ENCODE measurements at regions not wholly inside any gene's neighbourhood (a gene's known extent, or its start where the extent isn't known, plus 50 kb on each side); places are given as distances from the start of the nearest gene placed in this dataset.

GRCh38 chr2:177038787-177039484, 173.7 kb upstream of the HNRNPA3 start:
- no peak for DNase-seq

GRCh38 chr2:177042311-177042710, 170.3 kb upstream of the HNRNPA3 start:
- DNase-seq: no peak

DNA sequence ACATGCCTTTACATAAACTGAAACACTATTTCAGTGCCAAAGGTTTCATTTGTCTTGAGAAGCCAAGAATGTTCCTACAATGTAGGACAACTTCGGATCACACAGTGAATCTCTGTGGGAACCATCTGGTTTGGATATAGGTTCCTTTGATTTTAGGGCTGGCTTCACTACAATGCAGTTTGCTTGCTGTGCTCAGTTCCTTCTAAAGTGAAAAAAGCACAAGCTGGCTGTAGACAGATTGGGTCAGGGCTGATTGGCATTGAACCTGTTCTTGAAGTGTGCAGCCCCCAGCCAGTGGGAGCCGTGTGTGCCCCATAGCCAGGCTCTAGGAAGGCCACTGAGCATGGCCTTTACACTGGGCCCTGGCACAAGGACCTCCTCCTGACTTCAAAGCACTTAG, 167.9 kb upstream of the HNRNPA3 start:
- DNase-seq: no peak

DNA sequence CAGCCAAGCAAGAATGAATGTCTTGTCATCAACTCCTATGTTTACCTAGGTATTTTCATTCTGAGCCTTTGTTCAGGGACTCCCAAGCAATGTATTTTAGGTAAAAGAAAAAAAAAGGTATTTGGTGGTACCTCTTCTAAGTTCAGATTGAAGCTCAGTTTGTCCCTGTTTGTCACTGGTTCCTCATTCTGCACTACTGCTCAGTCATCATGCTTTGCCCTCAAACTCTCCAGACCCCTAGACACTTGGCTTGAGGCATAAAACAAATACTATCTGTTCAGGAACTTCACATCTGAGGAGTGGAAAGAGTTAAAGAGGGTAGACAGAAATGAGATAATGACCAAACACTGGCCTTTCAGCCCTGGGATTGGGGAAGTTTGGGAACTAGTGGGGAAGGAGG, 163.6 kb upstream of the HNRNPA3 start:
- DNase-seq: no peak

GRCh38 chr2:177051278-177051677, 161.3 kb upstream of the HNRNPA3 start:
- no peak for DNase-seq

GRCh38 chr2:177052471-177052870, 160.1 kb upstream of the HNRNPA3 start:
- no peak for DNase-seq

DNA sequence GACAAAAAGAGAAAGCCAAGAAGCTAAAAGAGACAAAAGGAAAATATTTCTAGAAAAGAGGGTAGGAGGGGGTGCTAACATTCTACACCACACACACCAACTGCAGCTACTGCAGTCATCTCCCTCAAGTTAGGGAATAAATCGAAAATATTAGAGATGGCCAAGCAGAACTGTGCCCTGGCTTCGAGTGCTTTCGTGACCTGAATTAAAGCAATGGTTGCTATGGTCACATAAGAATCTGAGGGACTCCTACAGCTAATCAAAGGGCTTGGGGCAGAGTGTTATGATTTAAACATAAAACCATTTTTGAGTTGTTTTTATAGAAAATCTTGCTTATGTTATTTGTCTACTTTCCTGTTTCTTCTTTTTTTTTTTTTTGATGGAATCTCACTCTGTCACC, 159.6 kb upstream of the HNRNPA3 start:
- no peak for DNase-seq

DNA sequence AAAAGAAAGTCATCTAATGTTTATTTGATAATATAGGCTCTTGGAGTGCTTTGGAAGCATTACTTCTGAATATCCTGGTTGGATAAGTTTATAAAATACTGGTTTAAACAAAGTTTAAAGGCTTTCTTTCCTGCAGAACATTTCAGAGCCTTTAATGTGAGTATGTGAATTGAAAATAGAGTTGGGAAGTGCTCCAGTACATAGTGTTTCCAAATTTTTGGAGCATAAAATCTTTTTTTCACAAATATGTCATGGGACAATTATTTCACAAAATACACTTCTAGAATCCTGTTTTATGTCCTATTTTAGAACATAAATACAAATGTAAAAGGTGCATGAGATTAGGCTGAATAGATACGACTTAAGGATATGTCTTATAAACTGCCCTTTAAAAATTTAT, 158.9 kb upstream of the HNRNPA3 start:
- no peak for DNase-seq

DNA sequence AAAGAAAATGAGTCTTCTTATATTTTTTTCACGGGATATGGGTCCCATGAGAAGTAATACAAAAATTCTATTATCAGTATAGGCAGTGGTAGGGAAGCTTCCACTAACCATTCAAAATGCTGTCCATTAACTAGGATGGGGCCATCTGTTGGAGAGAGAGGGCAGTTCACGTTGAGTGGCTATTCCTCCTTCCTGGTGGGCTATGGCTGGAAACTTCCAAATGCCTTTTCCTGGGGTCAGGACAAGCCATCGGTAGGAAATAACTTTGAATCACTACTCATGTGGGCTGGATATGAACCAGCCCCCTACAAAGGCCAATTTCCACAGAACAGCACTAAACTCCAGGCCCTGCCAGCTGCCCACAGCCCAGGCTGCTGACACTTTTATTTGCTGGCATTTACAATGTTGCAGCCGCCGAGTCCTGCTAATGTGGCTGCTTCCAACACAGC, 156.1 kb upstream of the HNRNPA3 start:
- no peak for DNase-seq

GRCh38 chr2:177058747-177059146, 153.8 kb upstream of the HNRNPA3 start:
- no peak for DNase-seq

- no peak for DNase-seq
These were observed 153.3 kb upstream of the HNRNPA3 start for GRCh38 chr2:177059293-177059692.

- no peak for DNase-seq
These were observed 149.3 kb upstream of the HNRNPA3 start for GRCh38 chr2:177063331-177063730.

GRCh38 chr2:177064422-177064821, 148.2 kb upstream of the HNRNPA3 start:
- DNase-seq: no peak

- DNase-seq: no peak
These were observed 143.6 kb upstream of the HNRNPA3 start for GRCh38 chr2:177068967-177069366.

GRCh38 chr2:177072090-177072489, 140.5 kb upstream of the HNRNPA3 start:
- DNase-seq: no peak

DNA sequence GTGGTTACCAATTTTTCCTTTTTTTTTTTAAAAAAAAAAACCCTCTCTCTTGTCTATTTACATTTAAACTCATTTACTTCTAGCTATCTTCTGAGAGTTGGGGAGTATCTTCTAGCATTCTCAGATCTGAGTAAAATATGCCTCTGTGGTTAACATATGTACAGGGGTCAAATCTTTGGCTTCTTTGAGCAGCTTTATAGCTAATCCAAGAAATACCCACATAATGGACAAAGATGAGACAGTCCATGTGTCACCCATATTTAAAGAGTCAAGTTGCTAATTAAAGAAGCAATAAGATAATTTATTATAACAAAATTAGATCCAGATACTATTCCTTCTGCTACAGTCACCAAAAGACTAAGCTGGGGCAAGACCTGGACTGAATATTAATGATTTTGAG, 139.0 kb upstream of the HNRNPA3 start:
- DNase-seq: no peak

GRCh38 chr2:177074099-177074710, 138.4 kb upstream of the HNRNPA3 start:
- DNase-seq: no peak

DNA sequence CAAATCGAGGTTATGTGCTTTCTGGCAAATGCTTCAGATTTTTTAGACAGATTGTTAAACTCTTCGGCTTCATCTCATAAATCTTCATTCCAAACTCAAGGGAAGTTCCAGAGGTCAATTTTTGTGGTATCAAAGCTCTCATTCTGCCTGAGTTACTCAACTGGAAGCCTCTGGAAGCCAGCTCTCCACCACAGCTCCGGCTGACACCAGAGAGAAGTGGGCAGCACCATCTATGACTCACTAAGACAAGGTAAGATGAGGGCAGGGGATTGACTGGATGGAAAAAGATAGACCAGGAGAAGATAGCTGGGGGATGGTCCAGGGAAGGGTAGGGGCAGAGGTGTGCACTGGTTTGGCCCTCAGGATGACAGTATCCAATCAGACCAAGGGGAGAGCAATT, 137.3 kb upstream of the HNRNPA3 start:
- no peak for DNase-seq

DNA sequence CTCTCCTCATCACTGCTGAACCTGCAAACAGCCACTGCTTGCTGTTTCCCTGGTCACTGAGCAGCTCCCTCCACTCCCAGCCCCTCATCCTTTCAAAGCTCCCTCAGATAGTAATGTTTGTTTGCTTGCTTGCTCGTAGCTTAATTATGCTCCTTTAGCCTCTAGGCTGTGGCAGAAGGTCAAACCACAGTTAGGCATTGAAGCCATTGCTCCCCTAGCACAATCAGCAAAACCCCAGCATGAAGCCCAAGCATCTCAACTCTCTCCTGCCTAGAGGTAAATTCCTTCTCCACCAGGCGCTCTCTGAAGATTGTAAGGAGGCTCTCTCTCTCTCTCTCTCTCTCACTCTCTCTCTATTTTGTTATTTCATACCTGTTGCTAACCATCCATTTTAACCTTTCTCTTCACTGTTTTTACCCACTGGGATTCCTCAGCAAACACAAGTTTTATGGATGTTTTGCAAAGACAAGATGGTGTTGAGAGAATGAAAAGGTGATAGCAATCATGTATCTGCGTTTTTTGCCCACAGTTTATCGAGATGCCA, 135.9 kb upstream of the HNRNPA3 start:
- no peak for DNase-seq

DNA sequence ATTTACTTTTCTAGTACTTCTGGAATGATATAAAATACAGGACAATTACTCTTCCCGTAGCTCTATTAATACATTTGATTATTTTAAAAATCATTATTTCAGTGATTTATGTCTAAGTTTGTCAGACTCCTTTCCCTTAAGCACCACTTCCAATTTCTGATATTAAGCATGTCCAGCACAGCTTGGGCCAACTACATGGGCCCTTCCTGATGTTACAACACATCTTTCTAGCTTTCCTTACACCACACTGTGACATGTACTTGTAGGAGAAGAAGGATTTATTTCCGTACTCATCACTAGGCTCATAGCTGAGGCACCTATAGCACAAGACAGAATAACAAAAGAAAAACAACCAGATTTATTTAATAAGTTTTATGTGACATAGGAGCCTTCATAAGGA, 134.8 kb upstream of the HNRNPA3 start:
- no peak for DNase-seq

GRCh38 chr2:177078416-177078815, 134.2 kb upstream of the HNRNPA3 start:
- DNase-seq: no peak

DNA sequence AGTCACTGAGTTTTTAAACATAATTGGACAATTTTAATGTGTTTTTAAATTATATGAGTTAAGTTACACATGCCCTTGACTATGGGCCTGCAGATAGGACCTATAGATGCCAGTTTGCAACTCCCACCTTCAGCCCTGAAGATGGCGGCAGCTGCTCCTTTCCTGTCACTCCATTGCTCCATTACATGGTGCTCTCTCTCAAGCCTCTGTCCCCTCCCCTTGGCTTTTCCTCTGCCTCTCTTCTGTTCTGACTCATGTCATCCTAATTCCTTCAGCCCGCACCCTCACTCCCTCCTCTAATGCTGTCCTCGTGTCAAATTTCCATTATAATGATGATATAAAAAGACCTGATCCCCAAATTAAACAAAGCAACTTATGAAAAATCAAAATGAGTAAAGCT, 133.7 kb upstream of the HNRNPA3 start:
- no peak for DNase-seq

DNA sequence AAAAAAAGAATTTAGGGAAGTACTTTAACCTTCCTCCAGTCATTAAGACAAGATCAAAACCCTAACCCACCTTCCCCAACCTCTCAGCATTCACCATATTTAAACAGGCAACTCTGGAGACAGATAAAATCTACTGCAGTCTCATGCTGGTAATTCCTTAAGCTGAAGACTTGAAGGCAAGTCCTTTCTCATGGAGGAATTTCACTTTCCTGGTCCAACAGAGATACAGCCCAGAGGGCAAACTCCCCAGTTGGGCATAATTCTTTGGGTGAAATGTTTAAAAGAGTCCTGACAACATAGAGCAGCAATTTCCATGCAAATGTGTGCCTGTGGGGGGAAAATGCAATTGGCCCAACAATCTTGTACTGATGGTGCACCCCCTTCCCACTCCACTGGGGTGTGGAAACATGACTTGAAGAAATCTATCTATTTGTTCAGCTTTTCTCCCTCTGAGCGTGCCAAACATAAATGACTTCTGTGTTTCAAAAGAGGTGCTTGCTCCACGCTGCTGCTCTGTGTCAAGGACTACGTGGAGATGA, 131.8 kb upstream of the HNRNPA3 start:
- no peak for DNase-seq

DNA sequence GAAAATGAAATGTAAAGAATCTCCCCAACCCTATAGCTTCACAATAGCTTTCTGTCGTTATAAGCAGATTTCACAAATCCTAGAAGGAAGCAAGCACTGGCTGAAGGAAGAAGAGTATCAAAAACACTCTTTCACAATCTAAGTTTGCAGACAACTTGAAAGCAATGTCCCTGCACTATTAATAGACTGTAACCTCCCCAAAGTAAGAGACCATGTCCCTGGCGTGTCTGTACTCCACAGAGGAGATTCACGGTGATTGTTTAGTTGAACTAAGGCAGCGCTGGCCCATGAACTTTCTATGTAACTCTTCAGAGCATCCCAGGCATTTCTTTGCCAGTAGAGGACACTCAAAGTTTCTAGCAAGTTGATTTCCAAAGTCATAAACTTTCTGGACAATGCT, 128.0 kb upstream of the HNRNPA3 start:
- DNase-seq: no peak

Data from NCI-H1048 (cell line).